ENCODE measurements at regions not wholly inside any gene's neighbourhood (a gene's known extent, or its start where the extent isn't known, plus 50 kb on each side); places are given as distances from the start of the nearest gene placed in this dataset.

DNA sequence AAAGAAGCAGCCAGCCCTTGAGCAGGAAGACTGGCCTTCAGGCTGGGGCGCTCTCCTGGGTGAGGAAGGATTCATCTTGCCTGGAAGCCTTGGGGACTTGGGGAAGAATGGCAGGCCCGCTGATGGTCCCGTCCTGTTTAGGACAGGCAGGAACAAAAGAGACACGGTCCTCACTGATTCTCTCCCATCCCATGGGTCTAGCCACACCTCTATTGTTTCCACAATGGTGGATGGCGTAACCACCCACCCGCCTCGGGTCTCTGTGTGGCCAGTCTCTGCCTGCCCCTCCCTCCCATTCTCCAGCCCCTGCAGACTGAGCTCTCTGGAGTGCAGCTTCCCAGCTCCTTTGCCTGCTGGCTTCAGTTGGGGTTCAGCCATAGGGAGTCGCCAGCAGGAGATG is 284.3 kb downstream of the UACA start:
- Histone ChIP-seq H3K27ac (no peak overlapping the region), H2AFZ (no peak overlapping the region), H3K79me2 (no peaks in the 10 kb centered on the region), H3K9me3 (ENCODE audit: control insufficient read depth, low read length) (no peaks in the 10 kb centered on the region), H3K4me3 (ENCODE audit: low read depth, low read length) (no peak overlapping the region), H3K27me3 (ENCODE audit: control insufficient read depth, insufficient read depth, low read length) (no peaks in the 10 kb centered on the region), H3K36me3 (ENCODE audit: control insufficient read depth, insufficient read depth, low read length) (no peaks in the 10 kb centered on the region), H3K4me2 (ENCODE audit: low read length) (no peak overlapping the region), H3K9ac (no peak overlapping the region), H3K4me1 (no peaks in the 10 kb centered on the region)
- TF ChIP-seq, protein P1, sequence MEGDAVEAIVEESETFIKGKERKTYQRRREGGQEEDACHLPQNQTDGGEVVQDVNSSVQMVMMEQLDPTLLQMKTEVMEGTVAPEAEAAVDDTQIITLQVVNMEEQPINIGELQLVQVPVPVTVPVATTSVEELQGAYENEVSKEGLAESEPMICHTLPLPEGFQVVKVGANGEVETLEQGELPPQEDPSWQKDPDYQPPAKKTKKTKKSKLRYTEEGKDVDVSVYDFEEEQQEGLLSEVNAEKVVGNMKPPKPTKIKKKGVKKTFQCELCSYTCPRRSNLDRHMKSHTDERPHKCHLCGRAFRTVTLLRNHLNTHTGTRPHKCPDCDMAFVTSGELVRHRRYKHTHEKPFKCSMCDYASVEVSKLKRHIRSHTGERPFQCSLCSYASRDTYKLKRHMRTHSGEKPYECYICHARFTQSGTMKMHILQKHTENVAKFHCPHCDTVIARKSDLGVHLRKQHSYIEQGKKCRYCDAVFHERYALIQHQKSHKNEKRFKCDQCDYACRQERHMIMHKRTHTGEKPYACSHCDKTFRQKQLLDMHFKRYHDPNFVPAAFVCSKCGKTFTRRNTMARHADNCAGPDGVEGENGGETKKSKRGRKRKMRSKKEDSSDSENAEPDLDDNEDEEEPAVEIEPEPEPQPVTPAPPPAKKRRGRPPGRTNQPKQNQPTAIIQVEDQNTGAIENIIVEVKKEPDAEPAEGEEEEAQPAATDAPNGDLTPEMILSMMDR (IDR thresholded peaks at IDR 0.05): no peak

DNA sequence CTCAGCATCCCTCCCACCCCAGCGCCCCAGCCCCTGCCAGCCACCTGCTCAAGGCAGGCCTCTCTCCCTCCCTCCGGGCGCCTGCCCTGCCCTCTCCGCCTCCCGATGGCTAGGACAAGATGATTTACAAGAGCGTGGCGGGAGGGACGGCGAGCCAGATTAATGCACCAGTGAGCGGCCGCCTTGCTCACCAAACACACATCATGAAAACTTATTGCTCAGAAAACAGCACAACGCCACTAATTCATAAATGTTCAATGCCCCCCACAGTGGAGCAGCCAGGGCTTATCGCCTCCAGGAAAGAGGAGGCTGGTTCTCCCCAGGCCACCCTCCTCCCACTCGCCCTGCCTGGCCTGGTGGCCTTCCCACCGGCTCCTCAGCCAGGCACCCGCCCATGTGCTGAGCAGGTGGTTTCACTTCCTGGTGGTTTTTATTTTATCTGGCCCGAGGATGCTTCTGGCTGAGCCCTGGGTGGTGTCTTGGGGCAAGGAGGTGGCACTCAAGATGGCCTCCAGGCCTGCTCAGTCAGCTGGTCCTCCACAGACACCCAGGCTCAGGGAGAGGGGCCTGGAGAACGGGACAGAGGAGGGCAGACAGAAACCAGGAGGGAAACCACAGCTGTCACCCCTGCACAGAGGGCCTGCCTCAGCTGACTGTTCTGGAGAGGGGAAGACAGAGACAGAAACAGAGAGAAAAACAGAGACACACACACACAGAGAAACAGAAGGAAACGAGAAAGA is 284.9 kb downstream of the UACA start:
- no peak overlapping the region for H3K4me2 ChIP-seq (ENCODE audit: low read length)
- H3K9ac ChIP-seq: no peak overlapping the region
- no peak overlapping the region for H2AFZ ChIP-seq
- no peaks in the 10 kb centered on the region for H3K79me2 ChIP-seq
- H3K27me3 ChIP-seq (ENCODE audit: control insufficient read depth, insufficient read depth, low read length): no peaks in the 10 kb centered on the region
- H3K4me3 ChIP-seq (ENCODE audit: low read depth, low read length): no peak overlapping the region
- TF ChIP-seq, protein P1 (IDR thresholded peaks at IDR 0.05): no peak
- H3K36me3 ChIP-seq (ENCODE audit: control insufficient read depth, insufficient read depth, low read length): no peaks in the 10 kb centered on the region
- no peak overlapping the region for H3K27ac ChIP-seq
- no peaks in the 10 kb centered on the region for H3K4me1 ChIP-seq
- no peaks in the 10 kb centered on the region for H3K9me3 ChIP-seq (ENCODE audit: control insufficient read depth, low read length)

DNA sequence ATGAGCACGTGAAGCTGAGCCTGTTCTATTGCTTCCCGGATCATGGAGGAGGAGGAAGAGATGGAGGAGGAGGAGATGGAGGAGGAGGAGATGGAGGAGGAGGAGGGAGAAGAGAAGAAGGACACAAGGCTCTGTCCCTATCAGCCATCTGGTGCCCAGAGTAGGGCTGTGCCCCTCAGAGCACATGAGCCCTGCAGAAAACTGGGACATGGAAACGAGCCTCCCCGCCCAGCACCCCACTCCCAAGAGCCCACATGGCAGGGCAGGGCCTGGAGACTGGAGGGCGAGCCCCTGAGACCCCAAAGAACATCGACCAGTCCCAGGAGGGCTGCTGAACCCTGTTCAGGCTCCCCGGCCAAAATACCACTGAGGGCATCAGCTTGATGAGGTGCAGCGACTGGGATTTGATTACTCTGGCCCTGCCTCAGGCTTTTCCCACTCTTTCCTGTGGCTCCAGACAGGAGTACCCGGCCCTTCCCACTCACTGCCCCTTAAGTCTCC is 285.6 kb downstream of the UACA start:
- Histone ChIP-seq H3K27me3 (ENCODE audit: control insufficient read depth, insufficient read depth, low read length) (no peaks in the 10 kb centered on the region), H3K9ac (no peak overlapping the region), H3K4me1 (no peaks in the 10 kb centered on the region), H3K4me2 (ENCODE audit: low read length) (no peak overlapping the region), H3K36me3 (ENCODE audit: control insufficient read depth, insufficient read depth, low read length) (no peaks in the 10 kb centered on the region), H2AFZ (no peak overlapping the region), H3K4me3 (ENCODE audit: low read depth, low read length) (no peak overlapping the region), H3K9me3 (ENCODE audit: control insufficient read depth, low read length) (no peaks in the 10 kb centered on the region), H3K27ac (no peak overlapping the region), H3K79me2 (no peaks in the 10 kb centered on the region)
- TF ChIP-seq, protein P1 (IDR thresholded peaks at IDR 0.05): no peak

DNA sequence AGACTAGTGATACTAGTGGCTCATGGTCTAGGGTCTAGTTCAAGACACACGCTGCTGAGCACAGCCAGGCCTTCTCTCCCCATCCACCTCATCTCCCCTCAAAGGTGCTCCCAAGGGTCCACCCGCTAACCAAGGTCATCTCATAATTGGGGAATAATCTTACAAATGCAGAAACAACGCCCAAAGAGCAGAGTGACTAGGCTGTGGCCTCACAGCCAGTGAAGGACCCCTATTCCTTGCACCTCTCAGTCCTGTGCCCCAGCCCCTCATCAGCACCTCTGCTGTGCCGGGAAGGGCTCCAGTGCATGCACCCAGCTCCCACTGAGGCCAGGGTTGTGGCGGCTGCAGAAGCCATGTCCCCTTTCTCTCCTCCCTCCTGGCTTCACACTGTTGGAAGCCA is 286.9 kb downstream of the UACA start:
- no peaks in the 10 kb centered on the region for H3K27me3 ChIP-seq (ENCODE audit: control insufficient read depth, insufficient read depth, low read length)
- H3K9me3 ChIP-seq (ENCODE audit: control insufficient read depth, low read length): no peaks in the 10 kb centered on the region
- no peak overlapping the region for H3K9ac ChIP-seq
- H3K4me2 ChIP-seq (ENCODE audit: low read length): no peak overlapping the region
- H3K27ac ChIP-seq: no peak overlapping the region
- TF ChIP-seq, protein P1 (IDR thresholded peaks at IDR 0.05): no peak
- no peaks in the 10 kb centered on the region for H3K36me3 ChIP-seq (ENCODE audit: control insufficient read depth, insufficient read depth, low read length)
- no peak overlapping the region for H3K4me3 ChIP-seq (ENCODE audit: low read depth, low read length)
- H3K79me2 ChIP-seq: no peaks in the 10 kb centered on the region
- no peaks in the 10 kb centered on the region for H3K4me1 ChIP-seq
- H2AFZ ChIP-seq: no peak overlapping the region

DNA sequence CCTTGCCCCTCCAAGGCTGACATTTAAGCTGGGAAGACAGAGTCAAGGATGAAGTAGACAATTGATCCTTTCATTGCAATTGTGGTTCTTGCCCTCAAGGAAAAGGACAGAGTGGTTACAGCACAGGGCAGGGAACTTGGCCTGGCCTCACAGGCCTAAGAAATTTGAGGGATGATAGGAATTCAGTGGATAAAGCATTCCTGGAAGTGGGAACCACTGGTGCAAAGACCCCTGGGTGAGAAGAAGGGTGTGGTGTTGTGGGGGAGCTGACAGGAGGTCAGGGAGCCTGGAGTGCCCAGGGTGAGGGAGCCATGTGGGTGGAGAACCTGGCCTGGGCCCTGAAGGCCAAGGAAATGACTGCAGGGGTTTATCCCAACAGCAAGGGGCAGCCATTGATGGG is 287.4 kb downstream of the UACA start:
- no peaks in the 10 kb centered on the region for H3K4me1 ChIP-seq
- H3K27me3 ChIP-seq (ENCODE audit: control insufficient read depth, insufficient read depth, low read length): no peaks in the 10 kb centered on the region
- no peak overlapping the region for H3K9ac ChIP-seq
- no peaks in the 10 kb centered on the region for H3K9me3 ChIP-seq (ENCODE audit: control insufficient read depth, low read length)
- no peak overlapping the region for H2AFZ ChIP-seq
- H3K4me2 ChIP-seq (ENCODE audit: low read length): no peak overlapping the region
- H3K36me3 ChIP-seq (ENCODE audit: control insufficient read depth, insufficient read depth, low read length): no peaks in the 10 kb centered on the region
- H3K4me3 ChIP-seq (ENCODE audit: low read depth, low read length): no peak overlapping the region
- no peaks in the 10 kb centered on the region for H3K79me2 ChIP-seq
- TF ChIP-seq, protein P1 (IDR thresholded peaks at IDR 0.05): no peak
- no peak overlapping the region for H3K27ac ChIP-seq

Data from parathyroid adenoma (tissue), 2 donors.